Activated T-helper 9 cell treated with anti-CD3 and anti-CD28 coated beads, Interleukin-2, amount 50 U/mL, for 16 hours (primary cell): ENCODE measurements at regions not wholly inside any gene's neighbourhood (a gene's known extent, or its start where the extent isn't known, plus 50 kb on each side); places are given as distances from the start of the nearest gene placed in this dataset.

Source experiments
- DNase-seq: peaks from one replicate; pipeline ENCODE4 v3.0.0-alpha.2; 2020; ENCODE audit warnings: low read depth

- no peak for DNase-seq
These were observed 191.4 kb upstream of the LRIG1 start for GRCh38 chr3:66692042-66692765.

GRCh38 chr3:66692766-66693150, 191.9 kb upstream of the LRIG1 start:
- no peak for DNase-seq

GRCh38 chr3:66693461-66694031, 192.7 kb upstream of the LRIG1 start:
- DNase-seq, result no peak

GRCh38 chr3:66702126-66702525, 201.3 kb upstream of the LRIG1 start:
- no peak for DNase-seq

GRCh38 chr3:66703501-66703900, 202.7 kb upstream of the LRIG1 start:
- no peak for DNase-seq

GRCh38 chr3:66705076-66705475, 204.3 kb upstream of the LRIG1 start:
- DNase-seq, result no peak

GRCh38 chr3:66706890-66707289, 206.1 kb upstream of the LRIG1 start:
- no peak for DNase-seq

- no peak for DNase-seq
These were observed 208.7 kb upstream of the LRIG1 start for GRCh38 chr3:66709532-66709931.

- no peak for DNase-seq
These were observed 211.4 kb upstream of the LRIG1 start for GRCh38 chr3:66712210-66712609.

- no peak for DNase-seq
These were observed 213.1 kb upstream of the LRIG1 start for GRCh38 chr3:66713921-66714320.

GRCh38 chr3:66715806-66716205, 215.0 kb upstream of the LRIG1 start:
- DNase-seq, result no peak

GRCh38 chr3:66717806-66718205, 217.0 kb upstream of the LRIG1 start:
- DNase-seq, result no peak

GRCh38 chr3:66719796-66720356, 219.1 kb upstream of the LRIG1 start:
- no peak for DNase-seq

- DNase-seq, result no peak
These were observed 219.7 kb upstream of the LRIG1 start for GRCh38 chr3:66720508-66720907.

- no peak for DNase-seq
These were observed 221.9 kb upstream of the LRIG1 start for GRCh38 chr3:66722675-66723074.

GRCh38 chr3:66723231-66723630, 222.4 kb upstream of the LRIG1 start:
- no peak for DNase-seq

GRCh38 chr3:66729687-66730393, 229.0 kb upstream of the LRIG1 start:
- no peak for DNase-seq

- no peak for DNase-seq
These were observed 238.0 kb upstream of the LRIG1 start for GRCh38 chr3:66738625-66739365.

GRCh38 chr3:66740260-66740659, 239.4 kb upstream of the LRIG1 start:
- DNase-seq, result no peak

- DNase-seq, result no peak
These were observed 243.7 kb upstream of the LRIG1 start for GRCh38 chr3:66744521-66744920.

- DNase-seq, result no peak
These were observed 244.2 kb upstream of the LRIG1 start for GRCh38 chr3:66744986-66745385.

- DNase-seq, result no peak
These were observed 246.4 kb upstream of the LRIG1 start for GRCh38 chr3:66747261-66747660.
